Thymus (tissue), 11 donors: ENCODE measurements at regions not wholly inside any gene's neighbourhood (a gene's known extent, or its start where the extent isn't known, plus 50 kb on each side); places are given as distances from the start of the nearest gene placed in this dataset.

ENCODE experiments used
- DNase-seq, 9 donors: peaks; one replicate each; pipeline ENCODE4 v3.0.0-alpha.2; 2013; ENCODE audit warnings: low spot score in 9 of 9, low read depth in 6 of 9, missing footprints in 1 of 9
- H3K27ac ChIP-seq, 2 donors: one replicate each; pipeline ENCODE4 v1.5.1; 2013; ENCODE audit warnings: control low read depth in 1 of 2, low read depth in 1 of 2, low read length in 1 of 2, mild to moderate bottlenecking in 1 of 2, moderate library complexity in 1 of 2
- H3K27me3 ChIP-seq, 2 donors: one replicate each; pipeline ENCODE4 v1.5.1; 2013; ENCODE audit warnings: low read length in 1 of 2; ENCODE audit not compliant: control insufficient read depth in 2 of 2, insufficient read depth in 1 of 2
- H3K36me3 ChIP-seq, 2 donors: one replicate each; pipeline ENCODE4 v1.5.1; 2013; ENCODE audit warnings: low read length in 1 of 2, mild to moderate bottlenecking in 1 of 2, moderate library complexity in 1 of 2; ENCODE audit not compliant: control insufficient read depth in 2 of 2, insufficient read depth in 2 of 2
- H3K4me1 ChIP-seq, 2 donors: one replicate each; pipeline ENCODE4 v1.5.1; 2013; ENCODE audit warnings: low read length in 2 of 2; ENCODE audit not compliant: control insufficient read depth in 2 of 2, insufficient read depth in 2 of 2
- H3K4me3 ChIP-seq, 2 donors: one replicate each; pipeline ENCODE4 v1.5.1; 2013; ENCODE audit warnings: low read length in 2 of 2, control low read depth in 1 of 2, mild to moderate bottlenecking in 1 of 2
- H3K9me3 ChIP-seq, 2 donors: one replicate each; pipeline ENCODE4 v1.5.1; 2013; ENCODE audit warnings: low read length in 1 of 2, mild to moderate bottlenecking in 1 of 2; ENCODE audit not compliant: control insufficient read depth in 2 of 2, insufficient read depth in 1 of 2
- WGBS: extraction: QIAGEN DNeasy Blood & Tissue Kit; methylation state at CpG from one replicate; pipeline ENCODE4 v1.1.7; 2013; 5-methylcytosine and 5-hydroxymethylcytosine counted together
- donor health status: healthy.

DNA sequence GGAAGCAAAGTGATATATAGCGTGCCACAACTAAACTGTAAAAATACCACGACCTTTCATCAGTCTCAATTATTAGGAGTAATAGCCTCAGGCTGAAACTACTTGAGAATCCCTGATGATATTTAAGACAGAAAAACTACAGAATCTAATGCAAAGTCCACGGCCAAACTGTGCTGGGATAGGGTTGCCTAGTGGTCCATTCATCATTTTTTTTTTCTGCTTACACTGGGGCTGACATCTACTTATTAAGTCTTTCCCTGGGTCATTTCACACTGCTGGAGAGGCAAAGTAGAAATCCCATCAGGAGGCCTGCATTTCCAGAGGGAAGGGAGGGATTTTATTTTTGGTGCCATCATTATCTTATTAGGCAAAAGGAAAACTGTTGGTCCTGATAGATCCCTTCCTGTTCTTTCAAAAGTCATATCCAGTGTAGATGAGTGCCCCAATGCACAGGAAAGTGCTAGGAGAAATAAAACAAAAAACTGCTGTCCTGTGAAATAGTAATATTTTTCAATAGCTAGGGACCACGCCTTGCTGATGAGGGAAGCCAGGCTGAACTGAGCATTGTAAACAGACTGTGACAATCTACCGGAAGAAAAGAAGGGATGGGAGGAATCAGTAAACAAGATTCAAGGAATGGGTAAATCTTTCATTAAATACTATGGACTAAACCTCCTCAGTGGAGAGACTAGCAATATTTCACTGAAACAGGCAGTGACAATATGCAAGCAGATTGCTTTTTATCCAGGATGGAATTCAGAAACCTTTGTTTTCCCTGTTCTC, 644.3 kb downstream of the IRS1 start:
- Histone ChIP-seq H3K4me3 (no peak overlapping the region), H3K27ac (peak overlapping the region in 1 of 2 donors; percentile 27), H3K4me1 (no peaks in the 10 kb centered on the region), H3K36me3 (no peaks in the 10 kb centered on the region), H3K27me3 (no peaks in the 10 kb centered on the region), H3K9me3 (no peaks in the 10 kb centered on the region)
- 87% methylated on average over 5 of the region's 5 CpGs for WGBS
- no peak for DNase-seq

- no peaks in the 10 kb centered on the region for H3K36me3 ChIP-seq
- H3K4me1 ChIP-seq: no peaks in the 10 kb centered on the region
- no peaks in the 10 kb centered on the region for H3K27me3 ChIP-seq
- no peaks in the 10 kb centered on the region for H3K9me3 ChIP-seq
- 39% methylated on average over 3 of the region's 3 CpGs for WGBS
- no peak overlapping the region for H3K4me3 ChIP-seq
- DNase-seq: no peak
- no peak overlapping the region for H3K27ac ChIP-seq
Measured at GRCh38 chr2:226154610-226155009, 645.0 kb downstream of the IRS1 start.

DNA sequence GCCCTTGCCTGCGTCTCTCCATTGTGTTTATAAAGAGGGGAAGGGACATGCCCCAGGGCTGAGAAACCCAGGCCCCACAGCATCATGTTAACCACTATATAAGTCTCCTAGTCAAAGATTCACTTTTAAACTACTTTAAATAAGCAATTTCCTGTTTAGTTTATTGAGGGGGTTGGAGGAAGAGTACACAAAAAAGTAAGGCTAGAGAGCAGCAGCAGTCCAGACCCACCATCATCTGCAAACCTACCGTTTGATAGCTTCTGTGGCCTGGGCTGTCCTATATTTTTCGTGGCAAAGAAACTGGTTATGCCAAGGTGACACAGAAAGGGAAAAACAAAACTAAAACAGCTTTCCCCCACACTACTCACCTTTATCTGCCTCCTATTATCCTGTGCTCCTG, 646.1 kb downstream of the IRS1 start:
- H3K27ac ChIP-seq: no peak overlapping the region
- H3K4me1 ChIP-seq: no peaks in the 10 kb centered on the region
- DNase-seq: no peak
- WGBS: 92% methylated on average over 3 of the region's 3 CpGs
- H3K9me3 ChIP-seq: no peaks in the 10 kb centered on the region
- no peaks in the 10 kb centered on the region for H3K27me3 ChIP-seq
- no peaks in the 10 kb centered on the region for H3K36me3 ChIP-seq
- H3K4me3 ChIP-seq: no peak overlapping the region

- Histone ChIP-seq H3K36me3 (no peaks in the 10 kb centered on the region), H3K9me3 (no peaks in the 10 kb centered on the region), H3K4me3 (no peak overlapping the region), H3K27ac (no peak overlapping the region), H3K27me3 (no peaks in the 10 kb centered on the region), H3K4me1 (no peaks in the 10 kb centered on the region)
- DNase-seq: no peak
- 84% methylated on average over 1 of the region's 1 CpG for WGBS
Measured at GRCh38 chr2:226151157-226151556, 648.5 kb downstream of the IRS1 start.

- no peak for DNase-seq
- Histone ChIP-seq H3K4me3 (no peak overlapping the region), H3K27me3 (no peaks in the 10 kb centered on the region), H3K4me1 (no peaks in the 10 kb centered on the region), H3K36me3 (no peaks in the 10 kb centered on the region), H3K9me3 (no peaks in the 10 kb centered on the region), H3K27ac (no peak overlapping the region)
- WGBS: 40% methylated on average over 2 of the region's 2 CpGs
Measured at GRCh38 chr2:226143091-226143490, 656.5 kb downstream of the IRS1 start.

DNA sequence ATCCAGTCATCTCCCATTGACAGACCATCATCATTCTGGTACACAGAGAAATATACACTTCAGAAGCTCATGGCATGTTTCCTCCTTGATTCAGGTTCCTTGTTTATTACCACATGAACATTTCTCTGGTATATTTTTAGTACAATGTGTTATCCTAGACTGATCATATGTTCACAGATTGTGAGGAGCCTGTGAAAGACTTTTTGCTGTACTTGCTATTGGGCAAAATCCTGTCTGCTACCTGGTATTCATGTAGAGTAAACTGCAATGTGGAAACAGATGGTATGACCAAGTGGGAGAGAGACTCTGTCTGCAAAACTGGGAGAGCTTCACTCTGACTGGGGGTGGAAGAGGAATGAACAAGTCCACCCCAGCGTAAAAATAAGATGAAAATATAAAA, 657.2 kb downstream of the IRS1 start:
- H3K9me3 ChIP-seq: no peaks in the 10 kb centered on the region
- H3K27ac ChIP-seq: no peak overlapping the region
- WGBS: 90% methylated on average over 1 of the region's 1 CpG
- no peaks in the 10 kb centered on the region for H3K27me3 ChIP-seq
- no peak overlapping the region for H3K4me3 ChIP-seq
- H3K4me1 ChIP-seq: no peaks in the 10 kb centered on the region
- DNase-seq: no peak
- no peaks in the 10 kb centered on the region for H3K36me3 ChIP-seq

DNA sequence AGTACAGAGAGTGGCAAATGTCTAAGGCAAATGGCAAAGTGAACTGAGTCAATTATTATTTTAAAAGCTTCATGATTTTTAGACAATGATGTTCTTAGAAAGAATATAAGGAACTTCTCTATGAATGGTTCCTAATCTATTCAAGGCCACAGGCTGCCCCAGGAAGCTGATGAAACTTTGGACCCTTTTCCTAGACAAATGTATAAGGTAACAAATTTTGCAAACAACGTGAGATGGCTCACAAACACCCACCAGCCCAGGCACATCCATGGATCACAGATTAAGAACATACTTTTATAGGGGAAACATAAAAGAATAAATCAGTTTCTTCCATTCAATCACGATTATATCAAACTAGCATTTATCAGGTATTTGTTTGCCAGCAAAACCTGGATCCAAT, 659.0 kb downstream of the IRS1 start:
- Histone ChIP-seq H3K4me3 (no peak overlapping the region), H3K27ac (no peak overlapping the region), H3K27me3 (no peaks in the 10 kb centered on the region), H3K4me1 (peaks cover 0 to 3% of the 10 kb centered on the region in 2 donors), H3K9me3 (no peaks in the 10 kb centered on the region), H3K36me3 (no peaks in the 10 kb centered on the region)
- whole genome bisulfite sequencing: 87% methylated on average over 2 of the region's 2 CpGs
- DNase-seq: no peak

- Histone ChIP-seq H3K9me3 (no peaks in the 10 kb centered on the region), H3K4me3 (no peak overlapping the region), H3K36me3 (no peaks in the 10 kb centered on the region), H3K4me1 (peaks cover 0 to 3% of the 10 kb centered on the region in 2 donors), H3K27ac (no peak overlapping the region), H3K27me3 (no peaks in the 10 kb centered on the region)
- DNase-seq: no peak
Measured at GRCh38 chr2:226139759-226140158, 659.9 kb downstream of the IRS1 start.

- Histone ChIP-seq H3K9me3 (no peaks in the 10 kb centered on the region), H3K27ac (no peak overlapping the region)
- 43% methylated on average over 4 of the region's 4 CpGs for WGBS
Measured at GRCh38 chr2:226137201-226137811, 662.3 kb downstream of the IRS1 start.

More at GRCh38 chr2:226137201-226137811, 662.3 kb downstream of the IRS1 start:
- Histone ChIP-seq H3K27me3 (no peaks in the 10 kb centered on the region), H3K4me3 (no peak overlapping the region), H3K4me1 (peaks cover 0 to 3% of the 10 kb centered on the region in 2 donors), H3K36me3 (no peaks in the 10 kb centered on the region)
- no peak for DNase-seq
